SK-N-SH (cell line): ENCODE measurements at regions not wholly inside any gene's neighbourhood (a gene's known extent, or its start where the extent isn't known, plus 50 kb on each side); places are given as distances from the start of the nearest gene placed in this dataset.
"Not testable (repeated sequence)": the region's sequence is repeated elsewhere in the genome, so short reads cannot be mapped to it uniquely, and the experiment has no call there.

Source experiments
- CTCF ChIA-PET: fragments of 300-600, 350-600 bp; formaldehyde crosslinking; extraction: SDS; loops from one replicate; lab custom pipeline; 2021; lab: Yijun Ruan, JAX
- POLR2A ChIA-PET: fragments of 350-600 bp; sonication (Branson Sonifier 250); formaldehyde crosslinking; extraction: SDS; loops from one replicate; lab custom pipeline; 2020; ENCODE audit warnings: antibody characterized with exemption, inconsistent platforms; lab: Yijun Ruan, JAX
- DNase-seq: peaks from one replicate; pipeline ENCODE4 v3.0.0; 2012
- H2AFZ ChIP-seq: fragments of 200-600 bp; sonication (generic); 2 replicates; pipeline ENCODE4 v1.8.1; 2016; ENCODE audit warnings: antibody characterized with exemption, mild to moderate bottlenecking, low read depth
- H3F3A ChIP-seq: fragments of 200-600 bp; sonication (generic); replicated peaks from 2 replicates; pipeline ENCODE3; 2016; ENCODE audit warnings: antibody characterized with exemption, mild to moderate bottlenecking; ENCODE audit not compliant: insufficient read depth
- H3K27ac ChIP-seq, 2 experiments: fragments of 200-500 bp in 1 of 2; fragments of 200-600 bp in 1 of 2; sonication (Bioruptor generic) in 1 of 2; sonication (generic), shearing (Covaris generic) in 1 of 2; 2 replicates each; pipeline versions ENCODE4 v1.5.1 to v1.6.1; 2014 to 2016; ENCODE audit warnings: low read depth in 2 of 2, inconsistent platforms in 1 of 2, low read length in 1 of 2, mild to moderate bottlenecking in 1 of 2, mixed read lengths in 1 of 2
- H3K27me3 ChIP-seq: fragments of 200-600 bp; sonication (generic), shearing (Covaris generic); 2 replicates; pipeline ENCODE4 v1.6.1; 2016; ENCODE audit warnings: mixed run types; ENCODE audit not compliant: insufficient read depth
- H3K36me3 ChIP-seq, 2 experiments: fragments of 200-500 bp in 1 of 2; fragments of 200-600 bp in 1 of 2; sonication (Bioruptor generic) in 1 of 2; sonication (generic) in 1 of 2; replicated peaks in 1 of 2; 2 replicates each; pipeline versions ENCODE3 to v1.5.1; 2014 to 2016; ENCODE audit warnings: low read length in 1 of 2, mild to moderate bottlenecking in 1 of 2; ENCODE audit not compliant: insufficient read depth in 2 of 2, control insufficient read depth in 1 of 2
- H3K4me1 ChIP-seq, 2 experiments: fragments of 200-500 bp in 1 of 2; fragments of 200-600 bp in 1 of 2; sonication (Bioruptor generic) in 1 of 2; sonication (generic), shearing (Covaris generic) in 1 of 2; 2 replicates each; pipeline versions ENCODE4 v1.5.1 to v1.6.1; 2014 to 2016; ENCODE audit warnings: low read depth in 1 of 2, low read length in 1 of 2, mixed run types in 1 of 2; ENCODE audit not compliant: insufficient read depth in 2 of 2, control insufficient read depth in 1 of 2
- H3K4me2 ChIP-seq: fragments of 200-600 bp; sonication (generic), shearing (Covaris generic); 2 replicates; pipeline ENCODE4 v1.6.1; 2017; ENCODE audit warnings: mixed run types
- H3K4me3 ChIP-seq, 2 experiments: fragments of 200-500 bp in 1 of 2; fragments of 200-600 bp in 1 of 2; sonication (Bioruptor generic) in 1 of 2; sonication (generic), shearing (Covaris generic) in 1 of 2; 2 replicates each; pipeline versions ENCODE4 v1.5.1 to v1.8.1; 2014 to 2016; ENCODE audit warnings: low read depth in 2 of 2, inconsistent platforms in 1 of 2, low read length in 1 of 2, mild to moderate bottlenecking in 1 of 2, mixed read lengths in 1 of 2, moderate library complexity in 1 of 2
- H3K79me2 ChIP-seq: fragments of 200-600 bp; sonication (generic); 2 replicates; pipeline ENCODE4 v1.8.1; 2017; ENCODE audit warnings: mild to moderate bottlenecking; ENCODE audit not compliant: insufficient read depth
- H3K9ac ChIP-seq: fragments of 200-600 bp; sonication (generic); 2 replicates; pipeline ENCODE4 v1.6.1; 2017; ENCODE audit warnings: mixed run types
- H3K9me2 ChIP-seq: fragments of 200-600 bp; sonication (generic); 2 replicates; pipeline ENCODE4 v1.6.1; 2017; ENCODE audit warnings: mixed run types
- H3K9me3 ChIP-seq: fragments of 200-600 bp; sonication (generic); 2 replicates; pipeline ENCODE4 v1.6.1; 2017; ENCODE audit warnings: mixed run types, mild to moderate bottlenecking, moderate library complexity
- H4K20me1 ChIP-seq: fragments of 200-600 bp; sonication (generic); 2 replicates; pipeline ENCODE4 v1.6.1; 2017; ENCODE audit warnings: mild to moderate bottlenecking, mixed run types; ENCODE audit not compliant: insufficient read depth
- ELF1 ChIP-seq: IDR thresholded peaks from 2 replicates; pipeline ENCODE4 v1.4.0; 2012
- EP300 ChIP-seq, 2 experiments: IDR thresholded peaks; 2 replicates each; pipeline versions ENCODE4 v1.4.0 to v1.6.1; 2012; ENCODE audit warnings: borderline replicate concordance in 1 of 2, low read depth in 1 of 2, low read length in 1 of 2
- FOXJ3 ChIP-seq: sonication (generic); formaldehyde crosslinking; IDR thresholded peaks from 2 replicates; pipeline ENCODE4 v1.5.1; 2020; ENCODE audit warnings: mild to moderate bottlenecking, missing genetic modification reagents
- FOXM1 ChIP-seq: IDR thresholded peaks from 2 replicates; pipeline ENCODE4 v1.4.0; 2012; ENCODE audit warnings: low read depth, mild to moderate bottlenecking
- MEF2A ChIP-seq: IDR thresholded peaks from 2 replicates; pipeline ENCODE4 v1.4.0; 2012; ENCODE audit warnings: low read depth, borderline replicate concordance
- MXI1 ChIP-seq: IDR thresholded peaks from 2 replicates; pipeline ENCODE4 v1.6.1; 2012; ENCODE audit warnings: mild to moderate bottlenecking, low read depth, low read length, improper control_type of control experiment
- NRF1 ChIP-seq: IDR thresholded peaks from 2 replicates; pipeline ENCODE4 v1.6.1; 2012; ENCODE audit warnings: low read depth, mild to moderate bottlenecking, low read length
- RCOR1 ChIP-seq: fragments of 150-350 bp; IDR thresholded peaks from 2 replicates; pipeline ENCODE4 v1.6.1; 2017; ENCODE audit warnings: antibody characterized with exemption, low read length
- TAF1 ChIP-seq: IDR thresholded peaks from 2 replicates; pipeline ENCODE4 v1.6.1; 2012; ENCODE audit warnings: low read depth, mild to moderate bottlenecking, low read length, moderate library complexity, borderline replicate concordance
- WGBS: methylation state at CpG from one replicate; pipeline ENCODE4 v1.1.6; 2017; ENCODE audit warnings: low lambda C conversion rate; 5-methylcytosine and 5-hydroxymethylcytosine counted together
- TF ChIP-seq, protein P1 (sequence below): IDR thresholded peaks from 2 replicates; pipeline ENCODE4; 2012

DNA sequence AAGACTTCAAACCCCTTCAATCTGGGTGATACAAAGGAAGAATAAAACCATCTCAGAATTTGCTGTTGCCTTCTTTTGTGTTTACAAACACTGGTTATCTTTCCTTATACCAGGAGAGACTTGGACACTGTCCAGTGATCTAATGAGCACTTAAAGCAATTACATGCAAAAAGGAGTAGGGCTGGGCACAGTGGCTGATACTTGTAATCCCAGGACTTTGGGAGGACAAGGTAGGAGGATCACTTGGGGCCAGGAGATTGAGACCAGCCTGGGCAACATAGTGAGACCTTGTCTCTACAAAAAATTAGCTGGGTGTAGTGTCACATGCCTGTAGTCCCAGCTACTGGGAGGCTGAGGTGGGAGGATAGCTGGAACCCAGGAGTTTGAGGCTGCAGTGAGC, 95.7 kb upstream of the DRD5 start:
- H3K79me2 ChIP-seq = no peaks in the 10 kb centered on the region
- H3F3A ChIP-seq = no peaks in the 10 kb centered on the region
- POLR2A ChIA-PET = no interaction called here
- no peaks in the 10 kb centered on the region for H3K36me3 ChIP-seq
- H3K4me2 ChIP-seq = no peak overlapping the region
- H3K9me3 ChIP-seq = no peaks in the 10 kb centered on the region
- no peak for DNase-seq
- no peak overlapping the region for H3K9ac ChIP-seq
- no peak overlapping the region for H3K27ac ChIP-seq
- peaks cover 0 to 6% of the 10 kb centered on the region in 2 experiments; a peak in 1 of 4 replicates for H3K4me1 ChIP-seq
- no peaks in the 10 kb centered on the region for H3K27me3 ChIP-seq
- TF ChIP-seq TAF1 = no peak
- no peak for TF ChIP-seq RCOR1
- TF ChIP-seq NRF1 = no peak
- no peak for TF ChIP-seq MXI1
- TF ChIP-seq, protein P1, sequence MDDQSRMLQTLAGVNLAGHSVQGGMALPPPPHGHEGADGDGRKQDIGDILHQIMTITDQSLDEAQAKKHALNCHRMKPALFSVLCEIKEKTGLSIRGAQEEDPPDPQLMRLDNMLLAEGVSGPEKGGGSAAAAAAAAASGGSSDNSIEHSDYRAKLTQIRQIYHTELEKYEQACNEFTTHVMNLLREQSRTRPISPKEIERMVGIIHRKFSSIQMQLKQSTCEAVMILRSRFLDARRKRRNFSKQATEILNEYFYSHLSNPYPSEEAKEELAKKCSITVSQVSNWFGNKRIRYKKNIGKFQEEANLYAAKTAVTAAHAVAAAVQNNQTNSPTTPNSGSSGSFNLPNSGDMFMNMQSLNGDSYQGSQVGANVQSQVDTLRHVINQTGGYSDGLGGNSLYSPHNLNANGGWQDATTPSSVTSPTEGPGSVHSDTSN = no peak
- no peak for TF ChIP-seq EP300 (IDR thresholded peaks at IDR 0.05; ENCODE audit: borderline replicate concordance in 1 of 2, low read depth in 1 of 2, low read length in 1 of 2)
- TF ChIP-seq, all 33 proteins: peak for 0
- Histone ChIP-seq H4K20me1 (no peaks in the 10 kb centered on the region), H2AFZ (no peak overlapping the region), H3K9me2 (no peaks in the 10 kb centered on the region), H3K4me3 (no peak overlapping the region)
- CTCF ChIA-PET = no interaction called here

DNA sequence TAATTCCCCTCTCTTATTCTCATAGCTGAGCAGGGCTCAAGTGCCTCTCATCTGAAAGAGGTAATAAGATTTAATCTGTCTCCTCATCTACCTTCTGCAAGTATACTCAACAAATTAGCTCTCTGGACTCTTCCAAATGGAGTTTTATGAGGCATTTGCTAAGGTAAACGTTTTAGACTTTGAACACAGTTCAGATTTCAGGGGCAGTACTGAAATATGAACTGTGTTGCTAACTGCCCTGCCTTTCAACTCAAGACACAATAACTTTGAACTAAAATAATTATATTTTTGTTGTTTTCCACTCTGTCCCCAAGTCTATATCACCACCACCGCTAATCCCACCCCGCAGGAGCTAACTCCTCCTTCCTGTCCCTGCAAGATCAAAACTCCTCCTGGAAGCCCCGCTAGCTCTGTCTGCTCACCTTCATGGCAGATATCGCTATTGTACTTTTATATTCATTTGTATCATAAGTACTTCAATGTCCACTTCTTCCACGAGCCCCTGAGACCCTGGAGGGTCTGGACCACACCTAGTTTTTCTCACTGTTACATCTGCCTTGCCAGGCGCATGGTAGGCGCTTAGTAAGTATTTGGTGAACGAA, 90.7 kb upstream of the DRD5 start:
- 27% methylated on average over 9 of the region's 9 CpGs for WGBS
- not testable (repeated sequence) for H3K9ac ChIP-seq, H3K27ac ChIP-seq, DNase-seq, H2AFZ ChIP-seq, H4K20me1 ChIP-seq, H3K9me2 ChIP-seq, H3K36me3 ChIP-seq, H3K4me1 ChIP-seq, H3F3A ChIP-seq, H3K27me3 ChIP-seq, H3K9me3 ChIP-seq, H3K79me2 ChIP-seq, H3K4me2 ChIP-seq
- ChIA-PET POLR2A (interaction anchor here (1.2 kb wide), 1 partner anchor 20 kb away, joined by 6 read pairs; no protein-coding TSS in a partner anchor), CTCF (interaction anchor here (1.0 to 1.4 kb wide), 2 partner anchors 158 to 324 kb away, joined by 3 to 5 read pairs; no protein-coding TSS in a partner anchor)
- peak overlapping the region in 1 of 2 experiments; percentile 41; a peak in 2 of 4 replicates for H3K4me3 ChIP-seq

DNA sequence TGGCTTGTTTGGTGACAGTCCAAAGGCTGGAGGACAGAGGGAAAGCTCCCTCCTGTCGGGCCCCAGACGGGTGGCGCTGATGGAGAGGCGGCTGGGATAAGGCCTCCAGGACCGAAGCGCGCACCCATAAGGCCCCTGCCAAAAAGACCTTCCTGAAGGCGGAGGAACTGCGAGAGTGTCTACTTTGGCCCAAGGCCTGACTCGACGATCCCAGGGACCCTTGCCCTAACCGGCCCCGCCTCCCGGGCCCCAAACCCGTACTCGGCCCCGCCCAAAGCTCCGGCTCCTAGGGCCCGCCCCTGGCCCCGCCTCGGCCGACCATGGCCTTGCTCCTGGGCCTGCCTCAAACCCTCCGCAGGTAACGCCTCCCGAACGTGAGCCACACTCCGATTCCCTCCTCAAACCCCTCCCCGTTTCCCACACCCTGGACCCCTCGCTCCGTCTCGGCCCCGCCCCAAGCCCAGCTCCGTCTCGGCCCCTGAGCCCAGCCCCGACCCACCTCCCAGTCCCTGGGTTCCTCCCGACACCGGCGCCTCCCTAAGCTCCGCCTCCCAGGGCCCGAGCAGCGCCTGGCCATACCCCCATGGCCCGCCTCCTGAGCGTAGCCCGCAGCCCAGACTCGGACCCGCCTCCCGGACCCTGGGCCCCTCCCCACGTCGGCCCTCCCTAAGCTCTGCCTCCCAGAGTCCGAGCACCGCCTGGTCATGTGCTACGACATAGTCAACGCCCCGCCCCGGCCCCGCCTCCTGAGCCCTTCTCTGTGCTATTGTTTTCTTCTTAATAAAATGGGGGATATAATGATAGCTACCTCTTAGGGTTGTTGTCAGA, 90.0 kb upstream of the DRD5 start:
- no peaks in the 10 kb centered on the region for H3K36me3 ChIP-seq
- POLR2A ChIA-PET = interaction anchor here (1.0 to 1.2 kb wide), 2 partner anchors 20 to 426 kb away, joined by 4 to 6 read pairs; partner anchors contain the start of gene WDR1
- peaks cover 0 to 3% of the 10 kb centered on the region in 2 experiments; a peak in 1 of 4 replicates for H3K4me1 ChIP-seq
- no peaks in the 10 kb centered on the region for H3K9me3 ChIP-seq
- H3K9ac ChIP-seq = no peak overlapping the region
- peak; percentile 94 for DNase-seq
- WGBS = 3% methylated on average over 31 of the region's 56 CpGs
- H2AFZ ChIP-seq = no peak overlapping the region
- H4K20me1 ChIP-seq = no peaks in the 10 kb centered on the region
- H3K4me2 ChIP-seq = no peak overlapping the region
- no peak for TF ChIP-seq ELF1
- no peak for TF ChIP-seq FOXM1
- no peak for TF ChIP-seq MEF2A
- TF ChIP-seq FOXJ3 (CRISPR knock-in tag) = no peak
- no peak for TF ChIP-seq RCOR1
- TF ChIP-seq, all 33 proteins: peak for 0
- Histone ChIP-seq H3K27ac (peak overlapping the region in 1 of 2 experiments; percentile 43; a peak in 1 of 4 replicates), H3F3A (no peaks in the 10 kb centered on the region), H3K9me2 (no peaks in the 10 kb centered on the region), H3K79me2 (no peaks in the 10 kb centered on the region), H3K27me3 (no peaks in the 10 kb centered on the region), H3K4me3 (peak overlapping the region in 1 of 2 experiments; percentile 41; a peak in 2 of 4 replicates)
- CTCF ChIA-PET = interaction anchor here (1.0 to 1.4 kb wide), 2 partner anchors 159 to 323 kb away, joined by 3 to 5 read pairs; no protein-coding TSS in a partner anchor

- H3K9me2 ChIP-seq, H3K36me3 ChIP-seq, H3F3A ChIP-seq, H3K9me3 ChIP-seq, H3K27ac ChIP-seq, H3K4me1 ChIP-seq, H2AFZ ChIP-seq, POLR2A ChIA-PET, DNase-seq, H3K9ac ChIP-seq, H3K4me2 ChIP-seq, H3K79me2 ChIP-seq, H3K27me3 ChIP-seq, H4K20me1 ChIP-seq, H3K4me3 ChIP-seq: not testable (repeated sequence)
- WGBS = 58% methylated on average over 5 of the region's 5 CpGs
- CTCF ChIA-PET = interaction anchor here (0.8 to 2.5 kb wide), 2 partner anchors 10 to 322 kb away, joined by 3 to 7 read pairs; no protein-coding TSS in a partner anchor
Measured at GRCh38 chr4:9692791-9693491, 88.5 kb upstream of the DRD5 start.
